ENCODE measurements at regions not wholly inside any gene's neighbourhood (a gene's known extent, or its start where the extent isn't known, plus 50 kb on each side); places are given as distances from the start of the nearest gene placed in this dataset.

- TF ChIP-seq CTCF (conservative IDR thresholded peaks at IDR 0.05; ENCODE audit: low read length), result no peak
- no peak for TF ChIP-seq EZH2phosphoT487 (IDR thresholded peaks at IDR 0.05; ENCODE audit: borderline replicate concordance)
Observed at GRCh38 chr12:42776396-42776795, 186.8 kb upstream of the PRICKLE1 start.
